IPS-11a (cell line): ENCODE measurements at regions not wholly inside any gene's neighbourhood (a gene's known extent, or its start where the extent isn't known, plus 50 kb on each side); places are given as distances from the start of the nearest gene placed in this dataset.
"Not testable (repeated sequence)": the region's sequence is repeated elsewhere in the genome, so short reads cannot be mapped to it uniquely, and the experiment has no call there.

ENCODE experiments used
- H3K4me3 ChIP-seq: one replicate; pipeline ENCODE4 v1.5.1; 2013; ENCODE audit warnings: low read depth, low read length, control low read depth

DNA sequence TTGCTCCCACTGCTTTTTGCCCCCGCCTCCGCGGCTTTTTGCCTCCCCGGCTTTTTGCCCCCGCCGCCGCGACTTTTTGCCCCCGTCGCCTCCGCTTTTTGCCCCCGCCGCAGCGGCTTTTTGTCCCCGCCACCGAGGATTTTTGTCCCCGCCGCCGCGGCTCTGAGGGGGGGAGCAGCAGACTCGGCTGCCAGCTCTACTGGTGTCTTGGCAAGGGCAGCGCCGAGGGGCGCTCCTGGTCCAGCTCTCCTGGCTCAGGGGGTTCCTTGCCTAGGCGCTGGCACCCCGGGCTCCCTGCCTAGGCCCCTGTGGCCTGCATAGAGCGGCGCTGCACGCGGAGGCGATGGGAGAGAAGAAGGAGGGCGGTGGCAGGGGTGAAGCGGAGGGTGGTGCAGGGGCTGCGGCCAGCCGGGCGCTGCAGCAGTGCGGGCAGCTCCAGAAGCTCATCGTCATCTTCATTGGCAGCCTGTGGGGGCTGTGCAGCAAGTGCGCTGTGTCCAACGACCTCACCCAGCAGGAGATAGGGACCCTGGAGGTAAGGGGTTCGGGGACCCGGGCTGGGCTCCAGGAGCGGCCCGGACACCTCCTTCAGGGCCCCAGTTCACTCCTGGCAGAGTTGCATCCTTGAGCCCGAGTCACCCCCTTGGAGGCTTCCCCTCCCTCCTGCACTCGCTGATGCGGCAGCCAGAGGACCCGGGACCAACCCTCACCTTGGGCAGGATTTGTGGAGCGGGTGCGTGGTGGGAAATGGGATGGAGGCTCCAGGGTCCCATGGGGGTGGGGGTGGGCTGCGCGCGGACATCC is 642.4 kb downstream of the GOLGA6L6 start:
- no peak overlapping the region for H3K4me3 ChIP-seq

DNA sequence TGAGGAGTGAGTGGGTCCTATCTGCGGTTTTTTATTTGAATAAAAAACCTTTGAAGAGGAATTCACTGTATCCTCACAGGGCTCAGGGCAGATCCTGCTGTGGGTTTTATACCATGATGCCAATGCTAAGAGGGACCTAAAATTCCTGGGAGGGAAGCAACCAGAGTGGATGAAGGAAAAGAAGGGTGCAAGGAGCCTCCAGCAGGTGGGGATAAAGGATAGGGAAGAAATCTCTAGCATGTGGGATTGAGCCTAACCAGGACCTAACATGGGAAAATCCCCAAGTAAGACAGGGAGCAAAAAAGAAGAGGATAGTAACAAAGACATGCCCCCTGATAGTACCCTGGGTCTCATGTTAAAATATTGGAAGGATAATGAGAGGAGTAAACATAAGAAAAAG is 652.8 kb downstream of the GOLGA6L6 start:
- H3K4me3 ChIP-seq: not testable (repeated sequence)

- not testable (repeated sequence) for H3K4me3 ChIP-seq
Measured at GRCh38 chr15:19844061-19844460, 697.5 kb downstream of the GOLGA6L6 start.
